Uterus (tissue), 3 donors: ENCODE measurements at regions not wholly inside any gene's neighbourhood (a gene's known extent, or its start where the extent isn't known, plus 50 kb on each side); places are given as distances from the start of the nearest gene placed in this dataset.

ENCODE experiments used
- DNase-seq, 2 donors: peaks; one replicate each; pipeline ENCODE4 v3.0.0-alpha.2; 2019 to 2020
- H3K27ac ChIP-seq, 2 donors: fragments of 200-600 bp; sonication (generic); 1 replicate in 1 of 2; 2 replicates in 1 of 2; pipeline ENCODE4 v1.5.1; 2016 to 2018
- H3K27me3 ChIP-seq, 2 donors: fragments of 200-600 bp; sonication (generic); one replicate each; pipeline ENCODE4 v1.5.1; 2018 to 2019; ENCODE audit warnings: control low read depth in 1 of 2
- H3K36me3 ChIP-seq, 2 donors: fragments of 200-600 bp; sonication (generic); one replicate each; pipeline ENCODE4 v1.5.1; 2019; ENCODE audit warnings: control low read depth in 1 of 2
- H3K4me1 ChIP-seq, 2 donors: fragments of 200-600 bp; sonication (generic); one replicate each; pipeline ENCODE4 v1.5.1; 2018 to 2019; ENCODE audit warnings: control low read depth in 1 of 2
- H3K4me3 ChIP-seq, 2 donors: fragments of 200-600 bp; sonication (generic); 1 replicate in 1 of 2; 2 replicates in 1 of 2; pipeline ENCODE4 v1.5.1; 2018 to 2019; ENCODE audit warnings: mild to moderate bottlenecking in 1 of 2
- H3K9me3 ChIP-seq, 2 donors: fragments of 200-600 bp; sonication (generic); one replicate each; pipeline ENCODE4 v1.5.1; 2019; ENCODE audit warnings: control low read depth in 1 of 2
- POLR2A ChIP-seq, 2 donors: fragments of 450-650 bp; IDR thresholded peaks; one replicate each; pipeline ENCODE4 v1.6.1; 2016; ENCODE audit warnings: antibody characterized with exemption in 2 of 2, mild to moderate bottlenecking in 1 of 2, moderate library complexity in 1 of 2
- intact Hi-C: fragments of 100-400 bp; cut with DNase I; formaldehyde crosslinking; loops from one replicate; pipeline ENCODE4 v1.15.1; 2023; ENCODE audit warnings: low total_unique reads
- TF ChIP-seq, protein P1 (sequence below), 4 experiments: fragments of 200-600 bp in 2 of 4; fragments of 450-650 bp in 2 of 4; sonication (generic) in 2 of 4; IDR thresholded peaks; one replicate each; pipeline ENCODE4 v1.5.1; 2016 to 2019; ENCODE audit warnings: antibody characterized with exemption in 4 of 4, mild to moderate bottlenecking in 2 of 4, moderate library complexity in 1 of 4
- donor health status: DM: yes; HTN: yes; CAD: no.

DNA sequence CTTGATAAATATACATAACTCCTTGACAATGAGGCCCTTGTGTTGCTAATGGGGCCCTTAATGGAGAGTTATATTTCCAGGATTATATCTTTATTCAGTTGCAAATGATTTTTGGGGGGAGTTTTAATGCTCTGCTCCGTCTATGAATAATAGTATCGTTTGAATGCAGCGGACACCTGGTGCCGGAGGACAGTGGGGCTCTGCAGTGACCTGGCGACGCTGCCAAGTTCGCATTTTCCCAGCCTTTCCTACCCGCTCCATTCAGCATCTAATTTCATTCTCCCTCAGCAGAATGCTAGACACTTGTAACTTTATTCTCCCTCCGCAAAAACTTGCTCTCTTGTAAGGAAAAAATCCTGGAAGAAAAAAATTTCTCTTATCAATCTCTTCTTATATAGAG lies 257.6 kb upstream of the SALL3 start:
- H3K4me3 ChIP-seq = no peak overlapping the region
- no peak for DNase-seq
- H3K36me3 ChIP-seq = no peaks in the 10 kb centered on the region
- no peaks in the 10 kb centered on the region for H3K27me3 ChIP-seq
- H3K27ac ChIP-seq = no peak overlapping the region
- intact Hi-C loops = no loop called here
- H3K9me3 ChIP-seq = no peaks in the 10 kb centered on the region
- H3K4me1 ChIP-seq = no peaks in the 10 kb centered on the region
- TF ChIP-seq, protein P1, sequence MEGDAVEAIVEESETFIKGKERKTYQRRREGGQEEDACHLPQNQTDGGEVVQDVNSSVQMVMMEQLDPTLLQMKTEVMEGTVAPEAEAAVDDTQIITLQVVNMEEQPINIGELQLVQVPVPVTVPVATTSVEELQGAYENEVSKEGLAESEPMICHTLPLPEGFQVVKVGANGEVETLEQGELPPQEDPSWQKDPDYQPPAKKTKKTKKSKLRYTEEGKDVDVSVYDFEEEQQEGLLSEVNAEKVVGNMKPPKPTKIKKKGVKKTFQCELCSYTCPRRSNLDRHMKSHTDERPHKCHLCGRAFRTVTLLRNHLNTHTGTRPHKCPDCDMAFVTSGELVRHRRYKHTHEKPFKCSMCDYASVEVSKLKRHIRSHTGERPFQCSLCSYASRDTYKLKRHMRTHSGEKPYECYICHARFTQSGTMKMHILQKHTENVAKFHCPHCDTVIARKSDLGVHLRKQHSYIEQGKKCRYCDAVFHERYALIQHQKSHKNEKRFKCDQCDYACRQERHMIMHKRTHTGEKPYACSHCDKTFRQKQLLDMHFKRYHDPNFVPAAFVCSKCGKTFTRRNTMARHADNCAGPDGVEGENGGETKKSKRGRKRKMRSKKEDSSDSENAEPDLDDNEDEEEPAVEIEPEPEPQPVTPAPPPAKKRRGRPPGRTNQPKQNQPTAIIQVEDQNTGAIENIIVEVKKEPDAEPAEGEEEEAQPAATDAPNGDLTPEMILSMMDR (IDR thresholded peaks at IDR 0.05) = no peak
- TF ChIP-seq POLR2A (IDR thresholded peaks at IDR 0.05) = no peak

DNA sequence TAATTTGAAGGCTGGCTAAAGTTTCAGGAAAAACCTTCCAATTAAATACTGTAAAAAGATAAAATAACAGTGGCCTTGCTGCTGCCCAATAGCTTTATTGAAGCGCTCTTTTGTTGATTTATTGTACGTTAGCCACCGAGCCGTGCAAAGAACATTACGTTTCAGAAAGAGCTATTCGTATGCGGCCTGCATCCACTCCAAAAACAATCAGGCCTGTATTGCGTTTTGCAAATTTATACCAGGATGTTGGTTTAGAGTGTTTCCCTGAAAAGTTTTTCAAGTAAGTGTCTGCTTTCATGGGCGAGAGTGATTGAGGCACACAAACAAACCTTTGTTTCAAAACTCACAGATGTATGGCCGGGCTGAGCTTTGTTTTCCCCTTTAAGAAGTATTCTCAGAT lies 257.2 kb upstream of the SALL3 start:
- Histone ChIP-seq H3K4me1 (no peaks in the 10 kb centered on the region), H3K4me3 (no peak overlapping the region), H3K27ac (no peak overlapping the region), H3K9me3 (no peaks in the 10 kb centered on the region), H3K27me3 (no peaks in the 10 kb centered on the region), H3K36me3 (no peaks in the 10 kb centered on the region)
- no peak for TF ChIP-seq POLR2A (IDR thresholded peaks at IDR 0.05)
- TF ChIP-seq, protein P1 (IDR thresholded peaks at IDR 0.05) = no peak
- intact Hi-C loops = no loop called here
- no peak for DNase-seq

DNA sequence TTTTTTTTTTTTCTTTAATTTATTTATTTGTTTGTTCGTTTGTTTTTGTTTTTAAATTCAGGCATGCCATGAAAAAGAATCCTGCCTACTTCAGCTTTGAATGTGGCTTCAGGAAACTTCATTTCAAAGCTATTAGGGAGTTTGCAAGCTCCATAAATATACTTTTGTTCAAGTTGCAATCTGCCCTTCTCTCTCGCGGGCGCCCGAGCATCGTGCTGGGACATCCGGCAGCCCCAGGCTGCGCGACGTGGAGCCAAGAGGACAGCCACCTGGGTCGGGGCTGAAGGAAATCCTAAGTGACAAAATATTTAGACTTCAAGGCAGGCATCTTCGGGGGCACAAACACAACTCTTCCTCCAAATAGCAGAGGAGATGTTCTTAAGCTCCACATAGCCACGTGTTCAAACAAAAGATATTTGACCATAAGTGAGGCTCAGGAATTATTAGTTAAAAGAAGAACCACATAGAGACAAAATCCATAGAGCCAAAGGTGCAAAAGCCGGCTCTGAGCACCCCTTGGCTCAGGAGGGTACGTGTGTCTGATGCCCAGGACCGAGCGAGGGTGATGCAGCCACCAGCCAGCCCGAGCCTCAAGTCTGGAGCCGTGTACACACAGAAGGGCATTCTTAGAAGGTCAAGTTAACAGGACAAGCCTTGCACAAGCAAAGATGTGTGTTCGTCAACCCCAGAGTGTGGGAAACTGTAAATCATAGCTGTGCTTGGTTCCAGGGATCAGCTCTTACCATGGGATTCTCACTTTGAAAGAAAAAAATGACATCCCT lies 256.5 kb upstream of the SALL3 start:
- Histone ChIP-seq H3K9me3 (no peaks in the 10 kb centered on the region), H3K36me3 (no peaks in the 10 kb centered on the region), H3K4me1 (no peaks in the 10 kb centered on the region), H3K4me3 (no peak overlapping the region), H3K27me3 (no peaks in the 10 kb centered on the region), H3K27ac (no peak overlapping the region)
- DNase-seq = peak in 1 of 2 donors; percentile 3
- intact Hi-C loops = no loop called here
- TF ChIP-seq, protein P1 (IDR thresholded peaks at IDR 0.05) = no peak
- no peak for TF ChIP-seq POLR2A (IDR thresholded peaks at IDR 0.05)

DNA sequence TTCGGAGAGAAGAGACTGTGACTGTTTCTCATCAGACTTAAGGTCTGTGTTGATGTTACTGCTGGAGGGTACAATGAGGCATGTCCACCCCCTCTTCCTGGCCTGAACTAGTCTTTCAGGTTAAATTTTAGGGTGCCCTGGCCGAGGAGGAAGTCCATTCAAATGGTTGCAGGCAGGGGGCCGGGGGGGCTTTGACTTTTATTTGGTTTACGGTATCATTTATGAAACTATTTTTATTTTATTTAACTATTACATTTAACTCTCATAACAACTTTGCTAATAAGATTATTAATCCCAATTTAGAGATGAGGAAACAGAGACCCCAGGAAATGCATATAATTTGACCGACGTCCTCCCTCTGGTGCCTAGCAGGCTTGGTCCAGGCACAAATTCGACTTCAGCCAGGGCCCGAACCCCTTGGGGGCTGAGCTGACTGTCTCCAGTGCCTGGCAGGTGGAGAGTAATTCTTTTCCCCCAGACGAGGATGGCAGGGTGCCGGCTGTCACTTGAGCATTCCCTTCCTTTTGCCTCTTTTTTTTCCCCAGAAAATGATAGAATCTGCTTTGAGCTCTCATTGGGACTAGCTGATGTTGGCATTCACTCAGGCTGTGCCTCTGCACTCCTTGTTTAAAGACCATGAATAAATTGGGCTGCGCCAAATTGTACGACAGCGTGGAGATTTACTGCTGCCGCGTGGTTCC lies 255.3 kb upstream of the SALL3 start:
- Histone ChIP-seq H3K4me1 (no peaks in the 10 kb centered on the region), H3K4me3 (no peak overlapping the region), H3K36me3 (no peaks in the 10 kb centered on the region), H3K27me3 (no peaks in the 10 kb centered on the region), H3K27ac (no peak overlapping the region), H3K9me3 (no peaks in the 10 kb centered on the region)
- no peak for TF ChIP-seq POLR2A (IDR thresholded peaks at IDR 0.05)
- TF ChIP-seq, protein P1 (IDR thresholded peaks at IDR 0.05) = no peak
- intact Hi-C loops = no loop called here
- DNase-seq = no peak

DNA sequence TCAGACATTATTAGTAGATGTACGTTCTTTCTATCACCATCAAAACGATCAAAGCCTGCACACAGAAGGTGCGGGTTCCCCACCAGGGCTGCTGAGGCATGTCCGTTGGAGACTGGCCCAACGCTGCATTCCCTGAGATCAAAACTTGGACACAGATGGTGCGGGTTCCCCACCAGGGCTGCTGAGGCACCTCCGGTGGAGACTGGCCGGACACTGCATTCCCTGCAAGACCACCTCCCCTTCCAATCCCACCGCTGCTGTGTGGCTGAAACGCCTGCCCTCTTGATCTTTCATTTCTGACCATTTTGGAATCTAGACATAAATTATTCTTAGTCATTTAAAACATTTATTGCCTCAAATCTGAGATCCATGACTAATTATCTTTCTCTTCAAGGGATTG lies 254.2 kb upstream of the SALL3 start:
- Histone ChIP-seq H3K4me3 (no peak overlapping the region), H3K4me1 (no peaks in the 10 kb centered on the region), H3K9me3 (no peaks in the 10 kb centered on the region), H3K36me3 (no peaks in the 10 kb centered on the region), H3K27ac (no peak overlapping the region), H3K27me3 (no peaks in the 10 kb centered on the region)
- TF ChIP-seq POLR2A (IDR thresholded peaks at IDR 0.05) = no peak
- TF ChIP-seq, protein P1 (IDR thresholded peaks at IDR 0.05) = no peak
- peak in 1 of 2 donors; percentile 1 for DNase-seq
- intact Hi-C loops = no loop called here
